Activated CD4-positive, CD25-positive, alpha-beta regulatory T cell (primary cell): ENCODE measurements at regions not wholly inside any gene's neighbourhood (a gene's known extent, or its start where the extent isn't known, plus 50 kb on each side); places are given as distances from the start of the nearest gene placed in this dataset.
"Not testable (repeated sequence)": the region's sequence is repeated elsewhere in the genome, so short reads cannot be mapped to it uniquely, and the experiment has no call there.

Experiments used
- DNase-seq, 4 experiments: peaks; one replicate each; lab custom pipeline; 2025; lab: John Stamatoyannopoulos, UW

DNA sequence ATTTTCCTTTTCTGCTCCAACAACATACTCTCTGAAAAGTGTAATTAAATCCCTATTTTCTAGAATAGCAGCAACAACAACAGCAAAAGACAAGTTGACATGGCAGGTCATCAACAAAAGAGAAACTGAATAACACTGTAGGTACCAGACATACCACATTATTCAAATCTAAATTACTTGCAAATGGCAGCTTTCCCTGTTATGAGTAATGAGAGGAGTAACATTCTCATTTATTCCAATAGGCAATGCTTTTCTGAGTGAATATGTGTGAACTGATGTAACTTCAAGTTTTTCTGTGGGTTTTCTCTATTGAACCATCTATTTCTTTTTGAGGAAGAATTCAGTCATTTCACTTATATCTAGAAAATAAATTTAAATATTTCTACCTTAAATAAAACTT is 501.5 kb downstream of the TRIB2 start:
- no peak for DNase-seq

GRCh38 chr2:13227578-13227977 is 510.8 kb downstream of the TRIB2 start:
- DNase-seq = no peak

- no peak for DNase-seq
Observed at GRCh38 chr2:13230221-13230620, 513.5 kb downstream of the TRIB2 start.

GRCh38 chr2:13240061-13240460 is 523.3 kb downstream of the TRIB2 start:
- no peak for DNase-seq

DNA sequence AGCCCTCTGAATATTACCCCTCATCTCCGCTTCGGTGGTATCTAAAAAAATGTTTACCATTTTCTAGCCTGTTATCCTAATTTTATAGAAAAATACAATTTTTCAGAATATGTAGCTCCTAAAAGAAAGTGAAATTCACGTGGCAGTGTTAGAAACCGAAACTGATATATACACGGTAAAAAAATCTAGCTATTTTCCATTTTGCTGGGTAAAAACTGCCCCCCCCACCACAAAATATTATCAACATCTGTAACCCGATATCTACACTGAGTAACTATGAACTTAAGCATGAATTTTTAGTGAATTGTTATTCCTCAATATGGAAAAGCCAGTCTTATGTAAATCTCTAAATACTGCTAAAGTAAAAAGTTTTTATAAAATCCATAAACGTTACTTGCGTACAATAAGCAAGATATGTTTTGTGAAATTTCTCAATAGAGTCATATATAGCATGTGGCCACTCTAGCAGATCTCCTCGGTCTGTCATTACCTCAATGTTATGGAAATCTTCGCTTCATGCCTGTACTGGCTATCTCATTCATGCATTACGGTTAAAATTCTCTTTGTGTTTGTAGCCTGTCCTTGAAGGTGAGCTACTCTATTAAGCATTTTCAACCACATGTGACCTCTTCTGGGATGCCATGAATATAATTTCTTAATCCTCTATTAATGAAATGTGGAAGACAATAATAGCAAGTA is 524.2 kb downstream of the TRIB2 start:
- DNase-seq = no peak

GRCh38 chr2:13252615-13253014 is 535.9 kb downstream of the TRIB2 start:
- DNase-seq = no peak

DNA sequence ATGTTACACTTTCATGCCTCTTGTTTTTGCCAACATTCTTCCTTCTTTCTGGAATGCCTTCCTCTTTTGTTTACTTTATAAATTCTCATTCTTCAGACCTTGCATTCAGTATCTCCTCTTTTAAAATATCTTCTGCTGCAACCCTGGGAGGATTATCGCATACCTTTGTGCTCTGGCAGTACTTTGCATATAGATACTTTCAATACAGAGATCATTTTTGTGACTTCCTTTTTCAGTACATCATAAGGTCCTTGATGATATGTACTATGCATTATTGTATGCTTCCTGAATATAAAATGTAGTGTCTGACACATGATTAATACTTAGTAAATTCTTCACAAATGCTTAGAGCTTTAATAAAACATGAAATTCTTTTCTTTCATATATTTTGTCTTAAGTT is 538.7 kb downstream of the TRIB2 start:
- DNase-seq = no peak

GRCh38 chr2:13260402-13260801 is 543.7 kb downstream of the TRIB2 start:
- no peak for DNase-seq

GRCh38 chr2:13266166-13266565 is 549.4 kb downstream of the TRIB2 start:
- no peak for DNase-seq

DNA sequence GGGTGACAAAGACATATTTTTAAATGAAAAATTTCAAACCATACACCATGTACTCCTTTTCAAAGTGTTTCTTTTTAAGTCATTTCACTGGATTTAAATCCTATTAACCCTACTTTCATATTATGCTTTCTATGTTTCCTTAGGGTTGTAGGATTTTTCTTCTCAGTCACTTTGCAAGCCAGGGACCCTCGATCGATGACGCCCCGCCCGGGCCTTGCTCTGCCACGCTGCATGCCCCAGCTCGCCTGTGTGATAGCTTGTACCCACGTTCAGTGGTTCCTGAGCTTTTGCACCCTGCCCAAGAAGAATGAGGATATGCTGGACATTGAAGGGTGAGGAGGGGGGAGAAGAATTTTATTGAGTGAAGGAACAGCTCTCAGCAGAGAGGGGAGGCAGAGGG is 568.0 kb downstream of the TRIB2 start:
- DNase-seq = no peak

DNA sequence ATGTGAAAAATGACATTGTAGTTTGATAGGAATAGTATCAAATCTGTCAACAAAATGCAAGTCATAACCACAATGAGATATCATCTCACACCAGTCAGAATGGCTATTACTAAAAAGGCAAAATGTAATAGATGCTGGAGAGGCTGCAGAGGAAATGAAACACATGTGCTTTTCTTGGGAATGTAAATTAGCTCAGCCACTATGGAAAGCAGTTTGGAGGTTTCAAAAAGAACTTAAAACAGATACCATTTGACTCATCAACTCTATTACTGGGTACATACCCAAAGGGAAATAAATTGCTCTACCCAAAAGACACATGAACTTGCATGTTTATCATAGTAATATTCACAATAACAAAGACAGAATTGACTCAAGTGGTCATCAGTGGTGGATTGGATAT is 572.6 kb downstream of the TRIB2 start:
- DNase-seq = no peak

GRCh38 chr2:13308478-13308805 is 591.7 kb downstream of the TRIB2 start:
- DNase-seq = not testable (repeated sequence)

DNA sequence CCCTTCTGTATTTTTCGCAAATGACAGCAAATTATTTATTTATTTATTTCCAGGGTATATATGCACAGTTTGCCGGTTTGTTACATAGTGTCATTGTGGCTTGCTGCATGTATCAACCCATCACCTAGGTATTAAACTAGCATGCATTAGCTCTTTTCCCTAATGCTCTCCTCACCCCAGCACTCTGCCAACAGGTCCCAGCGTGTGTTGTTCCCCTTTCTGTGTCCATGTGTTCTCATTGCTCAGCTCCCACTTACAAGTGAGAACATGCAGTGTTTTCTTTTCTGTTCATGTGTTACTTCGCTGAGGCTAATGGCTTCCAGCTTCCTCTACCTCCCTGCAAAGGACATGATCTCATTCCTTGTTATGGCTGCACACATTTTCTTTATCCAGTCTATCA is 592.3 kb downstream of the TRIB2 start:
- DNase-seq = no peak

- no peak for DNase-seq
Observed at GRCh38 chr2:13332060-13332459, 615.3 kb downstream of the TRIB2 start.

DNA sequence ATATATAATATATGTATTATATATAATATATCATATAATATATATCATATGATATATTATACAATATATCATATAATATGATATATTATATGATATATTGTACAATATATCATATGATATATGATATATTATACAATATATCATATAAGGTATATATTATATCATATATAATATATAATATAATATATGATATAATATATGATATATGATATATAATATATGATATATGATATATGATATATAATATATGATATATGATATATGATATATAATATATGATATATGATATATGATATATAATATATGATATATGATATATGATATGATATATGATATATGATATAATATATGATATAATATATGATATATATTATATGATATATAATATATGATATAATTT is 617.3 kb downstream of the TRIB2 start:
- DNase-seq = not testable (repeated sequence)

DNA sequence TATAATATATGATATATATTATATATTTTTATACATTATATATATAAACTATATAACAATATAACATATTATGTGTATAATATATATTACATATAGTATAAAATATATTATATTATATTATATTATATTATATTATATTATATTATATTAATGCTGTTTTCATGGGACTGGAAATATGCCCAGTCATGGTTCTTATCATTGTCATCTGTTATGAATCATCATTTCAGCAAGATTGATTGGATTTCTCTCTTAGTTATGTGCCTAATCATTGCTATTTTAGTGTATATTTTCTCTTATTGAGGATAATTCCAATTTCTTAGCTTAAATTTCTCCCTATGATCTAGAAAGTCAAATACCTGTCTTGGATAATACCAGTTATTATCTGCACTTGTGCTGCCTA is 617.8 kb downstream of the TRIB2 start:
- no peak for DNase-seq

- DNase-seq = no peak
Observed at GRCh38 chr2:13335862-13336535, 619.3 kb downstream of the TRIB2 start.

DNA sequence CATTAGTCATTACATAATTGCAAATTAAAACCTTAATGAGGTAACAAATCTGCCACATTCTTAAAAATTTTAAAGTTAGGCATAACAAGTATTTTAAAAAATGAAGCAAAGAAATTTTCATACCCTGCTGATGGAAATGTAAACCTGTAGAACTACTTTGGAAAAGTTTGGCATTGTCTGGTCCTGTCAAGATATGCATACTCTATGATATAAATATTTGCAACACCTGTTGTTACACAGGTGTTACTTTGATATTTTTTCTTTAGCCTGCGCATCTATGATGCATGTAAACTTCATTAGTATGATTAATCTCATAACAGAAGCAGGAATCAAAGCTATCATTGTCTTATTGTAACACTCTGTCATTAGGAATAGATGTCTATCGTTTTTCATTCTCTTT is 634.3 kb downstream of the TRIB2 start:
- DNase-seq = no peak

DNA sequence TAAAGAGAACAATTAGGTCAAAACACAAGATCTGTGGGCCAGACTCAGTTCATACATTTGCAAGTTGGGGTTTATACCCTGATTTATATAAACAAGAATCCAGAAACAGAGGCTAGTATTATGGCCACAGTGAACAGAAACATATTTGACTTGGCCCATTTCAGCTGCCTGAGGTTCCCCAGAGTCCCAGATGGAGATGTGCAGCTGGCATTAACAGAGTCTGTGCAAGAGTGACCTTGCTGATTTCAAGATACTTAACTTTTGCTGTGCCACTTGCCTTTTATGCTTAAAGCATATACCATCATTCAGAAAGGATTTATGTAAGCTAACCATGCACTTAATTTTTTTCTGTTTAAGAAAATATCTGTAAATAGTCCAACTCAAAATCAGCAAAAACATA is 636.3 kb downstream of the TRIB2 start:
- DNase-seq = no peak

GRCh38 chr2:13354031-13354430 is 637.3 kb downstream of the TRIB2 start:
- no peak for DNase-seq

- DNase-seq = not testable (repeated sequence)
Observed at GRCh38 chr2:13381928-13382327, 665.2 kb downstream of the TRIB2 start.

- DNase-seq = not testable (repeated sequence)
Observed at GRCh38 chr2:13389172-13389571, 672.4 kb downstream of the TRIB2 start.

- no peak for DNase-seq
Observed at GRCh38 chr2:13390676-13391075, 673.9 kb downstream of the TRIB2 start.

DNA sequence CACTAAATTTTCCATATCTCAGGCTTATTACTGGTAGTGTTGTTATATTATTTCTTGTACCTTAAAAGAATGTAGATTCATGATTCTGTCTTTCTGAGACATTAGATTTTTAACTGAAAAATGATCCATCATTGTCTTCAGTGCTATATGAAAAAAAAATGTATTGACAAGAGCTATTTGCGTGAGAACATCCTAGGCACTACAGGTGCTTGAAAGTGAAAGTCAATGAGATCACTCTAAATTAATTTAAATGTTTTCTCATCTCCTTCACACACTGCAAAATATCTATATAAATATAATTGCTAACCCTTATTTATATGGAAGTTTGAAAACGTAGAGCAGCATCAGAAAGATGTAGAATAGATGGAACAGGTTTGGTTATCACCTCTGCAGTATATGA is 684.6 kb downstream of the TRIB2 start:
- no peak for DNase-seq
